HepG2 (cell line): ENCODE measurements at regions not wholly inside any gene's neighbourhood (a gene's known extent, or its start where the extent isn't known, plus 50 kb on each side); places are given as distances from the start of the nearest gene placed in this dataset.

Experiments used
- CHD2 ChIP-seq: IDR thresholded peaks from 2 replicates; pipeline ENCODE4 v1.6.1; 2011; ENCODE audit warnings: low read depth, low read length, improper control_type of control experiment
- HES4 ChIP-seq: sonication (generic); formaldehyde crosslinking; IDR thresholded peaks from 2 replicates; pipeline ENCODE4 v1.9.0; 2021; ENCODE audit warnings: mild to moderate bottlenecking, missing genetic modification reagents, borderline replicate concordance
- KDM2A ChIP-seq: sonication (generic); formaldehyde crosslinking; IDR thresholded peaks from 2 replicates; pipeline ENCODE4 v1.4.0; 2020; ENCODE audit warnings: low read depth, missing genetic modification reagents, borderline replicate concordance
- MAF1 ChIP-seq: sonication (generic); formaldehyde crosslinking; IDR thresholded peaks from 2 replicates; pipeline ENCODE4 v1.5.0; 2020; ENCODE audit warnings: missing genetic modification reagents, borderline replicate concordance
- MAFG ChIP-seq: sonication (generic); formaldehyde crosslinking; IDR thresholded peaks from 2 replicates; pipeline ENCODE4 v1.5.1; 2020; ENCODE audit warnings: mild to moderate bottlenecking, missing genetic modification reagents
- NFKBIZ ChIP-seq: IDR thresholded peaks from 2 replicates; pipeline ENCODE4 v1.6.1; 2018; ENCODE audit warnings: missing genetic modification reagents, missing compliant biosample characterization
- SATB2 ChIP-seq: sonication (generic); formaldehyde crosslinking; IDR thresholded peaks from 2 replicates; pipeline ENCODE4 v1.5.0; 2020; ENCODE audit warnings: missing genetic modification reagents
- SSRP1 ChIP-seq: IDR thresholded peaks from 2 replicates; pipeline ENCODE4 v1.6.1; 2016; ENCODE audit warnings: control low read depth
- U2AF2 ChIP-seq: fragments of 200-400 bp; formaldehyde crosslinking; IDR thresholded peaks from 2 replicates; pipeline ENCODE4 v1.6.1; 2017; ENCODE audit warnings: low read depth, mild to moderate bottlenecking, low read length
- ZBTB20 ChIP-seq: sonication (generic); formaldehyde crosslinking; IDR thresholded peaks from 2 replicates; pipeline ENCODE4 v1.8.1; 2023; ENCODE audit warnings: missing genetic modification reagents, low read depth, mild to moderate bottlenecking, borderline replicate concordance
- ZC3H13 ChIP-seq: sonication (generic); formaldehyde crosslinking; IDR thresholded peaks from 2 replicates; pipeline ENCODE4 v1.8.1; 2023; ENCODE audit warnings: mild to moderate bottlenecking, missing genetic modification reagents, moderate library complexity
- ZFP1 ChIP-seq: IDR thresholded peaks from 2 replicates; pipeline ENCODE4 v1.6.1; 2016
- ZFP90 ChIP-seq: sonication (generic); formaldehyde crosslinking; IDR thresholded peaks from 2 replicates; pipeline ENCODE4 v1.8.0; 2022; ENCODE audit warnings: missing genetic modification reagents, mild to moderate bottlenecking, inconsistent platforms, borderline replicate concordance
- ZKSCAN5 ChIP-seq: sonication (generic); formaldehyde crosslinking; IDR thresholded peaks from 2 replicates; pipeline ENCODE4 v1.5.1; 2020; ENCODE audit warnings: mild to moderate bottlenecking, missing genetic modification reagents
- ZNF207 ChIP-seq: fragments of 450-650 bp; IDR thresholded peaks from 2 replicates; pipeline ENCODE4 v1.6.1; 2016; ENCODE audit warnings: antibody characterized with exemption, borderline replicate concordance
- ZNF24 ChIP-seq: fragments of 450-650 bp; IDR thresholded peaks from 2 replicates; pipeline ENCODE4 v1.6.1; 2017; ENCODE audit warnings: antibody characterized with exemption, mild to moderate bottlenecking
- ZNF329 ChIP-seq: sonication (generic); formaldehyde crosslinking; IDR thresholded peaks from 2 replicates; pipeline ENCODE4 v1.9.0; 2021; ENCODE audit warnings: low read depth, mild to moderate bottlenecking, missing genetic modification reagents
- ZNF382 ChIP-seq: sonication (generic); formaldehyde crosslinking; IDR thresholded peaks from 2 replicates; pipeline ENCODE4 v1.5.0; 2020; ENCODE audit warnings: missing genetic modification reagents, mild to moderate bottlenecking, borderline replicate concordance
- ZNF510 ChIP-seq: sonication (generic); formaldehyde crosslinking; IDR thresholded peaks from 2 replicates; pipeline ENCODE4 v1.4.0; 2020; ENCODE audit warnings: low read depth, mild to moderate bottlenecking, missing genetic modification reagents
- TF ChIP-seq, protein P1 (sequence below): sonication (generic); formaldehyde crosslinking; conservative IDR thresholded peaks from 2 replicates; pipeline ENCODE4 v1.8.0; 2022; ENCODE audit warnings: missing genetic modification reagents
- TF ChIP-seq, protein P2 (sequence below): sonication (generic); formaldehyde crosslinking; IDR thresholded peaks from 2 replicates; pipeline ENCODE4 v1.8.1; 2023; ENCODE audit warnings: mild to moderate bottlenecking, inconsistent platforms, moderate library complexity, missing genetic modification reagents, borderline replicate concordance
- TF ChIP-seq, protein P3 (sequence below): sonication (generic); formaldehyde crosslinking; IDR thresholded peaks from 2 replicates; pipeline ENCODE4 v1.5.1; 2020; ENCODE audit warnings: mild to moderate bottlenecking, missing genetic modification reagents, moderate library complexity
- TF ChIP-seq, protein P4 (sequence below): IDR thresholded peaks from 2 replicates; pipeline ENCODE4 v1.6.1; 2018; ENCODE audit warnings: missing genetic modification reagents

DNA sequence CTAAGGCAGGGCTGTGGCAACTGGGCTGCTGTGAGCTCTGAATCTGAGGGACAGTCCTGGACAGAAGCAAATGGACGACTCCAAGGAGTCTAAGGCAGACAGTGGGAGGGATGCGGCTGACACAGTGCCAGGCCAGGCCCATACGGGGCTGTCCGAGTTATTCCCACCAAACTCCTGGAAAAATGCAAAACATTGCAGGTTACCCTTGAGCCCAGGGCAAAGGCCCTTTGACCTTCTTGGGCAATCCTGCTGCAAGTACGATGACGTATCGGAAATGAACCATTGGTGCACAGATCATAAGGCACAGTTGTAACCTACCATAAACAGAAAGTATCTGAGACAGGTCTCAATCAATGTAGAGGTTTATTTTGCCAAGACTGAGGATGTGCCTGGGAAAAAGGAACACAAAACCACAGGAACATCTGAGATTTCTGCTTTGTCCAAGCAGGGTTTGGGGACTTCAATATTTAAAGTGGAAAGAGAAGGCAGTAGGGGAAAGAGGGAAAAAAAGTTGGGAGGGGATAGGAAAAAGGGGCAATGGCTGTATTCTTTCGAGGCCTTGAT is 118.9 kb downstream of the DACT2 start (continued):
- peak; percentile 41; the same call in 1 of the 2 replicates for TF ChIP-seq ZBTB20
- no peak for TF ChIP-seq CHD2
- no peak for TF ChIP-seq U2AF2
- no peak for TF ChIP-seq ZNF510
- no peak for TF ChIP-seq MAFG
- TF ChIP-seq ZNF329, result no peak
- 0 out of 2 replicates have a peak, but pooled peaks have one; percentile 7 for TF ChIP-seq ZFP90 (CRISPR knock-in tag)
- no peak for TF ChIP-seq ZC3H13
- 0 out of 2 replicates have a peak, but pooled peaks have one; percentile 51 for TF ChIP-seq NFKBIZ (CRISPR knock-in tag)
- TF ChIP-seq KDM2A, result no peak
- no peak for TF ChIP-seq ZNF24
- TF ChIP-seq SSRP1 (CRISPR knock-in tag), result no peak
- TF ChIP-seq, protein P1, sequence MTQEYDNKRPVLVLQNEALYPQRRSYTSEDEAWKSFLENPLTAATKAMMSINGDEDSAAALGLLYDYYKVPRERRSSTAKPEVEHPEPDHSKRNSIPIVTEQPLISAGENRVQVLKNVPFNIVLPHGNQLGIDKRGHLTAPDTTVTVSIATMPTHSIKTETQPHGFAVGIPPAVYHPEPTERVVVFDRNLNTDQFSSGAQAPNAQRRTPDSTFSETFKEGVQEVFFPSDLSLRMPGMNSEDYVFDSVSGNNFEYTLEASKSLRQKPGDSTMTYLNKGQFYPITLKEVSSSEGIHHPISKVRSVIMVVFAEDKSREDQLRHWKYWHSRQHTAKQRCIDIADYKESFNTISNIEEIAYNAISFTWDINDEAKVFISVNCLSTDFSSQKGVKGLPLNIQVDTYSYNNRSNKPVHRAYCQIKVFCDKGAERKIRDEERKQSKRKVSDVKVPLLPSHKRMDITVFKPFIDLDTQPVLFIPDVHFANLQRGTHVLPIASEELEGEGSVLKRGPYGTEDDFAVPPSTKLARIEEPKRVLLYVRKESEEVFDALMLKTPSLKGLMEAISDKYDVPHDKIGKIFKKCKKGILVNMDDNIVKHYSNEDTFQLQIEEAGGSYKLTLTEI (CRISPR knock-in tag), result no peak
- TF ChIP-seq ZNF207, result no peak
- 0 out of 2 replicates have a peak, but pooled peaks have one; percentile 36 for TF ChIP-seq ZFP1
- no peak for TF ChIP-seq SATB2 (CRISPR knock-in tag)
- TF ChIP-seq, protein P2, sequence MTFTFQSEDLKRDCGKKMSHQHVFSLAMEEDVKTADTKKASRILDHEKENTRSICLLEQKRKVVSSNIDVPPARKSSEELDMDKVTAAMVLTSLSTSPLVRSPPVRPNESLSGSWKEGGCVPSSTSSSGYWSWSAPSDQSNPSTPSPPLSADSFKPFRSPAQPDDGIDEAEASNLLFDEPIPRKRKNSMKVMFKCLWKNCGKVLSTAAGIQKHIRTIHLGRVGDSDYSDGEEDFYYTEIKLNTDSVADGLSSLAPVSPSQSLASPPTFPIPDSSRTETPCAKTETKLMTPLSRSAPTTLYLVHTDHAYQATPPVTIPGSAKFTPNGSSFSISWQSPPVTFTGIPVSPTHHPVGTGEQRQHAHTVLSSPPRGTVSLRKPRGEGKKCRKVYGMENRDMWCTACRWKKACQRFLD (CRISPR knock-in tag), result no peak
- no peak for TF ChIP-seq ZKSCAN5
- TF ChIP-seq ZNF382 (CRISPR knock-in tag), result no peak
- TF ChIP-seq MAF1 (CRISPR knock-in tag), result no peak
- TF ChIP-seq, protein P3, sequence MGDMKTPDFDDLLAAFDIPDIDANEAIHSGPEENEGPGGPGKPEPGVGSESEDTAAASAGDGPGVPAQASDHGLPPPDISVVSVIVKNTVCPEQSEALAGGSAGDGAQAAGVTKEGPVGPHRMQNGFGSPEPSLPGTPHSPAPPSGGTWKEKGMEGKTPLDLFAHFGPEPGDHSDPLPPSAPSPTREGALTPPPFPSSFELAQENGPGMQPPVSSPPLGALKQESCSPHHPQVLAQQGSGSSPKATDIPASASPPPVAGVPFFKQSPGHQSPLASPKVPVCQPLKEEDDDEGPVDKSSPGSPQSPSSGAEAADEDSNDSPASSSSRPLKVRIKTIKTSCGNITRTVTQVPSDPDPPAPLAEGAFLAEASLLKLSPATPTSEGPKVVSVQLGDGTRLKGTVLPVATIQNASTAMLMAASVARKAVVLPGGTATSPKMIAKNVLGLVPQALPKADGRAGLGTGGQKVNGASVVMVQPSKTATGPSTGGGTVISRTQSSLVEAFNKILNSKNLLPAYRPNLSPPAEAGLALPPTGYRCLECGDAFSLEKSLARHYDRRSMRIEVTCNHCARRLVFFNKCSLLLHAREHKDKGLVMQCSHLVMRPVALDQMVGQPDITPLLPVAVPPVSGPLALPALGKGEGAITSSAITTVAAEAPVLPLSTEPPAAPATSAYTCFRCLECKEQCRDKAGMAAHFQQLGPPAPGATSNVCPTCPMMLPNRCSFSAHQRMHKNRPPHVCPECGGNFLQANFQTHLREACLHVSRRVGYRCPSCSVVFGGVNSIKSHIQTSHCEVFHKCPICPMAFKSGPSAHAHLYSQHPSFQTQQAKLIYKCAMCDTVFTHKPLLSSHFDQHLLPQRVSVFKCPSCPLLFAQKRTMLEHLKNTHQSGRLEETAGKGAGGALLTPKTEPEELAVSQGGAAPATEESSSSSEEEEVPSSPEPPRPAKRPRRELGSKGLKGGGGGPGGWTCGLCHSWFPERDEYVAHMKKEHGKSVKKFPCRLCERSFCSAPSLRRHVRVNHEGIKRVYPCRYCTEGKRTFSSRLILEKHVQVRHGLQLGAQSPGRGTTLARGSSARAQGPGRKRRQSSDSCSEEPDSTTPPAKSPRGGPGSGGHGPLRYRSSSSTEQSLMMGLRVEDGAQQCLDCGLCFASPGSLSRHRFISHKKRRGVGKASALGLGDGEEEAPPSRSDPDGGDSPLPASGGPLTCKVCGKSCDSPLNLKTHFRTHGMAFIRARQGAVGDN (CRISPR knock-in tag), result peak; percentile 55
- no peak for TF ChIP-seq HES4 (CRISPR knock-in tag)
- TF ChIP-seq, protein P4, sequence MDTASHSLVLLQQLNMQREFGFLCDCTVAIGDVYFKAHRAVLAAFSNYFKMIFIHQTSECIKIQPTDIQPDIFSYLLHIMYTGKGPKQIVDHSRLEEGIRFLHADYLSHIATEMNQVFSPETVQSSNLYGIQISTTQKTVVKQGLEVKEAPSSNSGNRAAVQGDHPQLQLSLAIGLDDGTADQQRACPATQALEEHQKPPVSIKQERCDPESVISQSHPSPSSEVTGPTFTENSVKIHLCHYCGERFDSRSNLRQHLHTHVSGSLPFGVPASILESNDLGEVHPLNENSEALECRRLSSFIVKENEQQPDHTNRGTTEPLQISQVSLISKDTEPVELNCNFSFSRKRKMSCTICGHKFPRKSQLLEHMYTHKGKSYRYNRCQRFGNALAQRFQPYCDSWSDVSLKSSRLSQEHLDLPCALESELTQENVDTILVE (CRISPR knock-in tag), result peak; percentile 76; the same call in 1 of the 2 replicates
